A673 (cell line): ENCODE measurements at regions not wholly inside any gene's neighbourhood (a gene's known extent, or its start where the extent isn't known, plus 50 kb on each side); places are given as distances from the start of the nearest gene placed in this dataset.

Experiments
- BruUV-seq: library from RNA; stranded (reverse); fragments of 400-500 nt; replicated peaks from 2 replicates; lab custom pipeline; 2021; lab: Mats Ljungman, UMichigan
- CTCF ChIA-PET: fragments of 300-600 bp; sonication (Branson Sonifier 250); formaldehyde crosslinking; loops from one replicate; lab custom pipeline; 2022; ENCODE audit warnings: antibody characterized with exemption; lab: Charles Lee
- POLR2A ChIA-PET: fragments of 300-600 bp; sonication (Branson Sonifier 250); formaldehyde crosslinking; loops from one replicate; lab custom pipeline; 2022; ENCODE audit warnings: antibody characterized with exemption; ENCODE audit not compliant: low non-redundant PET; lab: Charles Lee
- DNase-seq: peaks from one replicate; pipeline ENCODE4 v3.0.0-alpha.2; 2015; ENCODE audit warnings: low spot score
- H3K27ac ChIP-seq: fragments of 200-600 bp; sonication (generic); 2 replicates; pipeline ENCODE4 v1.5.1; 2016; ENCODE audit warnings: mixed run types, low read depth, mild to moderate bottlenecking, mixed read lengths, antibody characterized with exemption, low read length; ENCODE audit not compliant: poor library complexity, severe bottlenecking
- H3K27me3 ChIP-seq: fragments of 200-600 bp; sonication (generic); replicated peaks from 2 replicates; pipeline ENCODE4 v1.6.1; 2017; ENCODE audit warnings: mixed run types, low read depth, mild to moderate bottlenecking, mixed read lengths, antibody characterized with exemption, low read length; ENCODE audit not compliant: insufficient read depth, poor library complexity
- H3K36me3 ChIP-seq: fragments of 200-600 bp; sonication (generic); 2 replicates; pipeline ENCODE4 v1.6.1; 2016; ENCODE audit warnings: mixed run types, mild to moderate bottlenecking, mixed read lengths, antibody characterized with exemption, low read length; ENCODE audit not compliant: insufficient read depth, poor library complexity, severe bottlenecking
- H3K4me1 ChIP-seq: fragments of 200-600 bp; sonication (generic); 2 replicates; pipeline ENCODE4 v1.6.1; 2017; ENCODE audit warnings: mixed run types, mild to moderate bottlenecking, mixed read lengths, antibody characterized with exemption, low read length; ENCODE audit not compliant: insufficient read depth, poor library complexity, severe bottlenecking
- H3K4me3 ChIP-seq: fragments of 200-600 bp; sonication (generic); 2 replicates; pipeline ENCODE4 v1.5.1; 2016; ENCODE audit warnings: low read depth, mixed run types, mild to moderate bottlenecking, mixed read lengths, low read length; ENCODE audit not compliant: poor library complexity, severe bottlenecking
- H3K9me3 ChIP-seq: fragments of 200-600 bp; sonication (generic); 2 replicates; pipeline ENCODE4 v1.6.1; 2016; ENCODE audit warnings: mixed run types, low read depth, mild to moderate bottlenecking, mixed read lengths, antibody characterized with exemption, low read length; ENCODE audit not compliant: poor library complexity, severe bottlenecking
- CTCF ChIP-seq: fragments of 300-800, 200-600 bp; sonication (generic); conservative IDR thresholded peaks from 2 replicates; pipeline ENCODE4 v1.5.1; 2017; ENCODE audit warnings: low read depth, mild to moderate bottlenecking, antibody characterized with exemption, low read length, moderate library complexity, mixed read lengths
- EZH2 ChIP-seq: fragments of 200-600 bp; sonication (generic); IDR thresholded peaks from 2 replicates; pipeline ENCODE4 v1.6.1; 2017; ENCODE audit warnings: borderline replicate concordance, low read depth, mild to moderate bottlenecking, mixed read lengths, antibody characterized with exemption, low read length; ENCODE audit not compliant: poor library complexity, severe bottlenecking
- intact Hi-C: fragments of 100-400 bp; cut with micrococcal nuclease; formaldehyde crosslinking; loops from one replicate; pipeline ENCODE4 v1.10.0; 2022; ENCODE audit not compliant: unreplicated experiment

- TF ChIP-seq EZH2 (no peak), CTCF (peak; percentile 75)
- intact Hi-C loops: loop anchor here (2.0 kb wide), 1 partner anchor 869 kb away; no protein-coding TSS in a partner anchor
- H3K4me1 ChIP-seq: no peaks in the 10 kb centered on the region
- no peak overlapping the region for H3K4me3 ChIP-seq
- H3K36me3 ChIP-seq: no peaks in the 10 kb centered on the region
- no TSS peak for BruUV-seq
- no peak overlapping the region for H3K27ac ChIP-seq
- POLR2A ChIA-PET: no interaction called here
- no peaks in the 10 kb centered on the region for H3K27me3 ChIP-seq
- DNase-seq: peak; percentile 42
- H3K9me3 ChIP-seq: peaks cover 3% of the 10 kb centered on the region
- CTCF ChIA-PET: no interaction called here
Measured at GRCh38 chr2:163191372-163191771, 352.8 kb upstream of the KCNH7 start.

GRCh38 chr2:163187995-163188655, 349.6 kb upstream of the KCNH7 start:
- no peaks in the 10 kb centered on the region for H3K9me3 ChIP-seq
- DNase-seq: peak; percentile 15
- H3K4me3 ChIP-seq: no peak overlapping the region
- no peaks in the 10 kb centered on the region for H3K27me3 ChIP-seq
- intact Hi-C loops: loop anchor here (10.0 kb wide), 1 partner anchor 687 kb away; no protein-coding TSS in a partner anchor
- BruUV-seq: no TSS peak
- no peaks in the 10 kb centered on the region for H3K36me3 ChIP-seq
- no peaks in the 10 kb centered on the region for H3K4me1 ChIP-seq
- TF ChIP-seq CTCF (no peak), EZH2 (no peak)
- CTCF ChIA-PET: no interaction called here
- no peak overlapping the region for H3K27ac ChIP-seq
- POLR2A ChIA-PET: no interaction called here

GRCh38 chr2:163187119-163187518, 348.6 kb upstream of the KCNH7 start:
- no peak for DNase-seq
- Histone ChIP-seq H3K4me3 (no peak overlapping the region), H3K27me3 (no peaks in the 10 kb centered on the region), H3K27ac (no peak overlapping the region), H3K4me1 (no peaks in the 10 kb centered on the region), H3K36me3 (no peaks in the 10 kb centered on the region), H3K9me3 (no peaks in the 10 kb centered on the region)
- no peak for TF ChIP-seq EZH2
- TF ChIP-seq CTCF: no peak
- CTCF ChIA-PET: no interaction called here
- intact Hi-C loops: loop anchor here (10.0 kb wide), 1 partner anchor 688 kb away; no protein-coding TSS in a partner anchor
- POLR2A ChIA-PET: no interaction called here
- BruUV-seq: no TSS peak
